GM12874 (cell line): ENCODE measurements at regions not wholly inside any gene's neighbourhood (a gene's known extent, or its start where the extent isn't known, plus 50 kb on each side); places are given as distances from the start of the nearest gene placed in this dataset.

Experiments
- TF ChIP-seq, protein P1 (sequence below): IDR thresholded peaks from 2 replicates; pipeline ENCODE4 v1.5.1; 2011; ENCODE audit warnings: low read depth, mild to moderate bottlenecking, control low read depth, low read length, moderate library complexity; ENCODE audit not compliant: insufficient read depth

GRCh38 chr3:72317491-72317890, 530.8 kb downstream of the SHQ1 start:
- TF ChIP-seq, protein P1, sequence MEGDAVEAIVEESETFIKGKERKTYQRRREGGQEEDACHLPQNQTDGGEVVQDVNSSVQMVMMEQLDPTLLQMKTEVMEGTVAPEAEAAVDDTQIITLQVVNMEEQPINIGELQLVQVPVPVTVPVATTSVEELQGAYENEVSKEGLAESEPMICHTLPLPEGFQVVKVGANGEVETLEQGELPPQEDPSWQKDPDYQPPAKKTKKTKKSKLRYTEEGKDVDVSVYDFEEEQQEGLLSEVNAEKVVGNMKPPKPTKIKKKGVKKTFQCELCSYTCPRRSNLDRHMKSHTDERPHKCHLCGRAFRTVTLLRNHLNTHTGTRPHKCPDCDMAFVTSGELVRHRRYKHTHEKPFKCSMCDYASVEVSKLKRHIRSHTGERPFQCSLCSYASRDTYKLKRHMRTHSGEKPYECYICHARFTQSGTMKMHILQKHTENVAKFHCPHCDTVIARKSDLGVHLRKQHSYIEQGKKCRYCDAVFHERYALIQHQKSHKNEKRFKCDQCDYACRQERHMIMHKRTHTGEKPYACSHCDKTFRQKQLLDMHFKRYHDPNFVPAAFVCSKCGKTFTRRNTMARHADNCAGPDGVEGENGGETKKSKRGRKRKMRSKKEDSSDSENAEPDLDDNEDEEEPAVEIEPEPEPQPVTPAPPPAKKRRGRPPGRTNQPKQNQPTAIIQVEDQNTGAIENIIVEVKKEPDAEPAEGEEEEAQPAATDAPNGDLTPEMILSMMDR: no peak

GRCh38 chr3:72316501-72317279, 531.6 kb downstream of the SHQ1 start:
- TF ChIP-seq, protein P1: no peak

DNA sequence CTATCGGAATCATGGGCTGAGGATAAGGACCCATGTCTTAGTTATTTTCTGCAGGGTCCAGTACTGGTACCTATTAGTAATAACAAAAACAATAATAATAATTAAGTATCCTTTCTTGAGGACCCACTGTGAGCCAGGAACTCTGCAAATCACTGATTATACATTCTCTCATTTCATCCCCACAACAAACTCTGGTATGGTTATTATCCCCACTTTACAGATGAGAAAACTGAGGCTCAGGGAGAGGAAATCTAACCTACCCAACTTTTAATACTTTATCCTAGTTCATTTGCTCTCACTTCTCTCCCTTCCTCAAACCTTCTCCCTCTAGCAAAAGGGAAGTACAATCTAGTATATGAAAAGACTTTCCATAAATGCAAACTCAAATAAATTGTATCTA, 528.4 kb upstream of the PROK2 start:
- TF ChIP-seq, protein P1: no peak

DNA sequence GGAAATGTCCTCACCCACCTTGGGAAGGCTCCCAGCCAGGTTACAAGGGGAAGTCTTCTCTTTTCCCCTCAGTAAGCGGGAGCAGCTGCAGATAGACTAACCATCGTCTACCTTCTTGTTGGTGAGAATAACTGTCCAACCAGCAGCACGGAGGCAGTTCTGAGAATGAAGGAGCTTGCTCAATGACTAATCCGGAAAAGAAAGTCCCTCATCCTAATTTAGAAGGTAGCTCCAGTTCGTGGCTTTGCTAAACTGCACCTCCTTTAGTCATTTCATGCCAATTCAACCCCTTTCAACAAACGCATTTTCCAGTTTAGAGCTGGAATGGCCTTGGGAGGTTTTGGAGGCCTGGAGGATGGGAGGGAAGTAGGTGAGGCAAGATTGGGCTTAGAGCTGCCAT, 527.4 kb upstream of the PROK2 start:
- TF ChIP-seq, protein P1: no peak

- TF ChIP-seq, protein P1: no peak
Observed at GRCh38 chr3:72311425-72311824, 526.5 kb upstream of the PROK2 start.

- TF ChIP-seq, protein P1: no peak
Observed at GRCh38 chr3:72310419-72311380, 525.8 kb upstream of the PROK2 start.

DNA sequence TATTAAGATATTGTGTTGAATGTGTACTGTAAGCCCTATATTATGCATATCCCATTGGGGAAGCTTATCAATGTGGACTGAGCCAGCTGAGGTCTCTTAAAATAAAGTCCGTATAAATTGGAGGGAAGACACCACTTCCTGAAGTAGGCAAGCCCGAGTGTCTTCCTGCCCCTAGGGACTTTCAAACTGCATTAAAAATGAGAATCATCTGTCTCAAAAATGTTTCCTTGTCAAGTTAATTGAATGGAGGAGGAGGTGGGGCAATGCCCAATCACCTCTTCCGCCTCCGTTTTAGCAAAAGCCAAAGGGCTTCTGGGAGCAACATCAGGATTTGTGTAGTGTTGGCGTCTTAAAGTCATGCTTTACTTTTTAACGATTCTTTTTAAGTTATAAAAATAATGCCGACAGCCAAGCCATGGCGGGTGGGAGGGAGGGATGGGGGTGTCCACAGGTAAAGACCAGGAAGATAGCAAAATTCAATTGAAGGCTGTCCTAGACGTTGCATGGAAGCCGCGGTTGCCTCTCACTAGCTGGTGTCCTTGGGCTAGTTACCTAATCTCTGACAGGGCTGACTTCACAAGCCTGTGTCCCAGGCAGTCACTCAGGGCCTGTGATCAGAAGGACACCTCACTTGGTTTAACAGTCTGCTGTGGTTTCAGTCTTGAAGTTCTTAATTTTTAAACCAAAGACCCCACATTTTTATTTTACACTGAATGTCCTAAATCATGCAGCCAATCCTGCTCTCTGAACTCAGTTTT, 524.9 kb upstream of the PROK2 start:
- TF ChIP-seq, protein P1: no peak
